ENCODE measurements at regions not wholly inside any gene's neighbourhood (a gene's known extent, or its start where the extent isn't known, plus 50 kb on each side); places are given as distances from the start of the nearest gene placed in this dataset.

GRCh38 chr5:163033656-163034055 lies 403.7 kb upstream of the CCNG1 start:
- CTCF ChIA-PET, result no interaction called here
- no peak overlapping the region for H3K4me2 ChIP-seq (ENCODE audit: insufficient read depth, low read length)

More at GRCh38 chr5:163033656-163034055, 403.7 kb upstream of the CCNG1 start:
- no peaks in the 10 kb centered on the region for H3K4me1 ChIP-seq (ENCODE audit: control insufficient read depth, extremely low read depth, insufficient read depth, low read length)
- no peak overlapping the region for H3K9ac ChIP-seq (replicated peaks; ENCODE audit: extremely low read depth, insufficient read depth, low read length)
- no peaks in the 10 kb centered on the region for H3K36me3 ChIP-seq (ENCODE audit: control insufficient read depth in 2 of 2, extremely low read depth in 1 of 2, insufficient read depth in 2 of 2, low read length in 2 of 2)
- no peak overlapping the region for H2AFZ ChIP-seq (ENCODE audit: low read depth, low read length)
- H3K27me3 ChIP-seq (ENCODE audit: control insufficient read depth in 2 of 2, insufficient read depth in 2 of 2, low read length in 2 of 2), result no peaks in the 10 kb centered on the region
- H3K79me2 ChIP-seq (ENCODE audit: control insufficient read depth, insufficient read depth, low read length), result no peaks in the 10 kb centered on the region
- DNase-seq (ENCODE audit: low read depth, low spot score) (no peak), FAIRE-seq (no peak)
- POLR2A ChIA-PET, result no interaction called here
- no peak for TF ChIP-seq JUN (IDR thresholded peaks at IDR 0.05; ENCODE audit: borderline replicate concordance, insufficient read depth, insufficient read length, low read depth)
- TF ChIP-seq CTCF (IDR thresholded peaks at IDR 0.05; ENCODE audit: extremely low read depth in 1 of 2, insufficient read depth in 1 of 2, low read depth in 1 of 2, low read length in 2 of 2), result no peak
- no peak for TF ChIP-seq MAX (IDR thresholded peaks at IDR 0.05; ENCODE audit: insufficient read depth, insufficient read length)
- TF ChIP-seq FOS (IDR thresholded peaks at IDR 0.05; ENCODE audit: borderline replicate concordance, insufficient read depth, low read length), result no peak
- no peak for TF ChIP-seq EZH2 (IDR thresholded peaks at IDR 0.05; ENCODE audit: borderline replicate concordance, low read depth, low read length, severe bottlenecking)
- TF ChIP-seq POLR2AphosphoS5 (IDR thresholded peaks at IDR 0.05; ENCODE audit: insufficient read depth, low read depth, low read length), result no peak
- TF ChIP-seq GATA2 (IDR thresholded peaks at IDR 0.05; ENCODE audit: insufficient read depth, insufficient read length, low read depth, low read length), result no peak
- no peak for TF ChIP-seq POLR2A (IDR thresholded peaks at IDR 0.05; ENCODE audit: low read depth, low read length)
- TF ChIP-seq MYC (IDR thresholded peaks at IDR 0.05; ENCODE audit: low read depth, low read length), result no peak
- H3K9me1 ChIP-seq (replicated peaks; ENCODE audit: control insufficient read depth, extremely low read depth, insufficient read depth, low read length), result no peaks in the 10 kb centered on the region
- no peak overlapping the region for H3K27ac ChIP-seq (ENCODE audit: insufficient read depth, low read depth, low read length)
- BruUV-seq (replicated peaks), result no TSS peak
- H3K9me3 ChIP-seq (replicated peaks; ENCODE audit: control insufficient read depth, insufficient read depth, low read length), result no peaks in the 10 kb centered on the region
- dilution Hi-C loops (cut with MboI; ENCODE audit: extremely low pct_ligation_motif_present, low sequenced_read_pairs), result no loop called here
- intact Hi-C loops (cut with micrococcal nuclease), result no loop called here
- no peaks in the 10 kb centered on the region for H4K20me1 ChIP-seq (replicated peaks; ENCODE audit: control insufficient read depth, extremely low read depth, insufficient read depth, low read length)
- H3K4me3 ChIP-seq (replicated peaks in 1 of 3; ENCODE audit: insufficient read depth in 1 of 3, low read depth in 1 of 3, low read length in 3 of 3), result no peak overlapping the region

Data from endothelial cell of umbilical vein (primary cell).